Activated CD4-positive, alpha-beta T cell treated with anti-CD3 and anti-CD28 coated beads for 36 hours (primary cell): ENCODE measurements at regions not wholly inside any gene's neighbourhood (a gene's known extent, or its start where the extent isn't known, plus 50 kb on each side); places are given as distances from the start of the nearest gene placed in this dataset.

Source experiments
- ATAC-seq: fragments of 200-7000 bp; cut with Tn5 transposase; one replicate; pipeline ENCODE4 v1.10.0; 2021; ENCODE audit warnings: mild to moderate bottlenecking, moderate library complexity
- CTCF ChIA-PET: fragments of 350-600 bp; sonication (Branson Sonifier 250); formaldehyde crosslinking; loops from one replicate; lab custom pipeline; 2021; ENCODE audit warnings: antibody characterized with exemption; lab: Charles Lee
- POLR2A ChIA-PET: fragments of 350-600 bp; sonication (Branson Sonifier 250); formaldehyde crosslinking; loops from one replicate; lab custom pipeline; 2021; ENCODE audit warnings: antibody characterized with exemption, inconsistent platforms; lab: Charles Lee
- DNase-seq: peaks from one replicate; pipeline ENCODE4 v3.0.0-alpha.2; 2020
- H3K27ac Mint-ChIP-seq: one replicate; pipeline ENCODE4 v1.8.0; 2021; ENCODE audit warnings: mixed read lengths
- H3K27me3 Mint-ChIP-seq: one replicate; pipeline ENCODE4 v1.8.0; 2021; ENCODE audit warnings: mixed read lengths
- H3K36me3 Mint-ChIP-seq: one replicate; pipeline ENCODE4 v1.8.0; 2021; ENCODE audit warnings: low read depth, mixed read lengths
- H3K4me1 Mint-ChIP-seq: one replicate; pipeline ENCODE4 v1.8.0; 2021; ENCODE audit warnings: mixed read lengths
- H3K4me3 Mint-ChIP-seq: one replicate; pipeline ENCODE4 v1.8.0; 2021; ENCODE audit warnings: mild to moderate bottlenecking, moderate library complexity, mixed read lengths
- H3K9me3 Mint-ChIP-seq: one replicate; pipeline ENCODE4 v1.8.0; 2021; ENCODE audit warnings: low read depth, mixed read lengths
- intact Hi-C, 2 experiments: fragments of 100-400 bp; cut with DNase I in 1 of 2; cut with micrococcal nuclease in 1 of 2; formaldehyde crosslinking; loops; one replicate each; pipeline versions ENCODE4 v1.14.2 to v1.15.1; 2022 to 2024; cut with DNase I, micrococcal nuclease

- intact Hi-C loops, result no loop called here
- Mint-ChIP-seq H3K4me3 (no peak overlapping the region), H3K27me3 (peaks cover 12% of the 10 kb centered on the region), H3K4me1 (no peaks in the 10 kb centered on the region), H3K27ac (no peak overlapping the region), H3K9me3 (no peaks in the 10 kb centered on the region), H3K36me3 (no peaks in the 10 kb centered on the region)
- ChIA-PET CTCF (interaction anchor here (1.1 kb wide), 1 partner anchor 16 kb away, joined by 4 read pairs; no protein-coding TSS in a partner anchor), POLR2A (no interaction called here)
- no peak for ATAC-seq
- DNase-seq, result no peak
Measured at GRCh38 chr7:96927131-96927530, 78.2 kb upstream of the DLX6 start.

DNA sequence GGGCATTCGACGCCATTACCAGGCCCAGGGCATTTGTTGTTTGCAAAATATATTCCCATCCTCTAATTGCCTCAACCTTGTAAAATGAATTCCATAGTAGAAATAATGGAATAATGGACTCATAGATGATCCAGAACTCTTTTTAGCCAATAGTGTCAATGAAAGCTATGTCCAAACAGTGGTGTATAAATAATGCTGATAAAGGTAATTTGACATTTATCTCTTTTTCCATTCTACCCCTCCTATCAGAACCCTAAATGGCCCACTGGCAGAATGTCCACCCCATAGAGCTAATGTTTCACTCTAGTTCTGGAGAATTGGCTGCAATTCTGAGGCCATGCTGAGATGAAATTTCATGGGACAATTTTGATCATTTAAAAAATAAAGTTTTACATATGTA is 76.4 kb upstream of the DLX6 start:
- Mint-ChIP-seq H3K27ac (no peak overlapping the region), H3K4me1 (no peaks in the 10 kb centered on the region), H3K4me3 (no peak overlapping the region), H3K36me3 (no peaks in the 10 kb centered on the region), H3K27me3 (peaks cover 11% of the 10 kb centered on the region), H3K9me3 (no peaks in the 10 kb centered on the region)
- CTCF ChIA-PET, result interaction anchor here (0.6 kb wide), 1 partner anchor 187 kb away, joined by 3 read pairs; no protein-coding TSS in a partner anchor
- intact Hi-C loops, result no loop called here
- no peak for ATAC-seq
- POLR2A ChIA-PET, result no interaction called here
- DNase-seq, result no peak

DNA sequence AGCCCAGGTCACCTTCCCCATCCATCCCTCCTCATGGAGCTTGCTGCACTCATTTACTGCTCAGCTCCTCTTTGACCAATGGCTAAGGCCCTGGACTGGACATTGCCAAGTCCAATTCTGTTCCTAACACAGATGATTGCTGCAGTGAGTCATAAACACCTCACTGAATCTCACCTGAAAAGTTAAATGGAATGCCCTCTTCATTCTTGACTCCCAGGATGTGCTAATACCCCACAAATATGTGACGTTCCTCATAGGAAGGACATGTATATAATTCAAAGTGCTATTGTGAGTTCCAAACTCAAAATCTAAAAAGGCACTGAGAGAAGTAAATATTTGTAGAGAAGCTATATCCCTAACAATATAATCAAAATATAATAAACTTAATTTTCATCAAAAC is 73.5 kb upstream of the DLX6 start:
- intact Hi-C loops, result no loop called here
- peaks cover 15% of the 10 kb centered on the region for H3K27me3 Mint-ChIP-seq
- ATAC-seq, result no peak

DNA sequence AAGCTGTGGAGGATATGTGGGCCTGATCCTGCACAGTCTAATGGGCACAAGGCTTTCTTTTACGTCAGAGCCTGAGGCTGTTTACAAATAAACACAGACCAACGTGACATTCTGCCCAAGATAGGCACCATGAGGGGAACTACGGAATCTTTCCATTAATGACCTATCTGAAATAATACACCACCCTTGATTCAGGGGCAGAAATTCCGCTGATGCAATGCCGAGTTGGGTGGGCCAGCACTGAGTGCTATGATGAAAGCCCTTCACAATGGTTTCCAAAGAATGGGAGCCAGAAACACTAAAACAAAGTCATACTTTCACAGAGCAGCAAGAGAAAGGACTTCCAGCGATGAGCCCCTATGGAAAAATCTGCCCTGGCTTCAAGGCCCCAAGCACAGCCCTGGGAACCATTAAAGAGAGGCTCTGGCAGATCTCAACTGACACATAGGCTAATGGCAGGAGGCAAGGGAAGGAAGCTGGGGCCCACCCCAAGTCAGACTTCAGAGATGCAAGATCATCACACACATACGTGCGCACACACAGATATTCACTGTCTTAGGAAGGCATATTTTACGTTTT is 72.2 kb upstream of the DLX6 start:
- CTCF ChIA-PET, result no interaction called here
- Mint-ChIP-seq H3K4me3 (no peak overlapping the region), H3K9me3 (no peaks in the 10 kb centered on the region), H3K27ac (no peak overlapping the region), H3K36me3 (no peaks in the 10 kb centered on the region), H3K27me3 (peaks cover 15% of the 10 kb centered on the region), H3K4me1 (no peaks in the 10 kb centered on the region)
- intact Hi-C loops, result no loop called here
- POLR2A ChIA-PET, result no interaction called here
- no peak for ATAC-seq
- no peak for DNase-seq

More for the DNA sequence above, 73.5 kb upstream of the DLX6 start:
- Mint-ChIP-seq H3K36me3 (no peaks in the 10 kb centered on the region), H3K9me3 (no peaks in the 10 kb centered on the region), H3K4me1 (no peaks in the 10 kb centered on the region), H3K4me3 (no peak overlapping the region), H3K27ac (no peak overlapping the region)
- DNase-seq, result no peak
- CTCF ChIA-PET, result no interaction called here
- POLR2A ChIA-PET, result no interaction called here

DNA sequence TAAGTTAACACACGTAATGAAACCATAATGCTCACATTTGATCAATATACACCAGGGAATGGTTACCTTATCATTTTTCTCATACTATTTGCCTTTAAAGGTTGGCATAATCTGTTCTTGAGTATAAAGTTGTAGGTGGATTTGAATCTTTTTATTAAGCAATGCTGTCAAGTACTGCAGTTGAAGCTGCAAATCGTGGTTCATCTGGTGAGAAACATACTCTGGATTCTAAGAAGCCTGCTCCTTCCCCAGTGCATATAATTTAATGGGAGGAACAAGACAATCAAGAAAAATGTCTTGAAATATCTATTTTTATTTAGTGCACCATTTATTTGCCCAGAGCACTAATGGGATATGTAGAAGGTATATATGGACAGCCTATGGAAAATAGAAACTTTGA is 68.7 kb upstream of the DLX6 start:
- peaks cover 9% of the 10 kb centered on the region for H3K27me3 Mint-ChIP-seq
- ATAC-seq (no peak), DNase-seq (no peak)
- POLR2A ChIA-PET, result no interaction called here
- no peaks in the 10 kb centered on the region for H3K9me3 Mint-ChIP-seq
- CTCF ChIA-PET, result no interaction called here
- H3K36me3 Mint-ChIP-seq, result no peaks in the 10 kb centered on the region
- no peak overlapping the region for H3K4me3 Mint-ChIP-seq
- H3K4me1 Mint-ChIP-seq, result no peaks in the 10 kb centered on the region
- intact Hi-C loops, result no loop called here
- H3K27ac Mint-ChIP-seq, result no peak overlapping the region

DNA sequence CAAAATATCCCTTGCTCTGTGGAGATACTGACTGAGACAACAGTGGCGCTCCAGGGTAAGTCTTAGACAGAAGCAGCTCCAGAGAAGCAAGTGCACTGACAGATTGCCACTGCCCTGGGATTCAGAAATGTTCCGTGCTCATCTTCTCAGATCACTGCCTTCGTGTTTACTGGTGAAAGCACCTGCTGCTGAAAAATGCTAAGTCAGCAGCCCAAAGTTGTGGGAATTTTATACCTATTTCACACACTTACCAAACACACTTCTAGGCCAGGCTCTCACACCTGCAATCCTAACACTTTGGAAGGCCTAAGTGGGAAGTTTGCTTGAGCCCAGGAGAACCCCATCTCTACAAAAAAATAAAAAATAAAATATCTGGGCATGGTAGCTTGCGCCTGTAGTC is 63.2 kb upstream of the DLX6 start:
- Mint-ChIP-seq H3K4me3 (no peak overlapping the region), H3K27ac (no peak overlapping the region), H3K4me1 (no peaks in the 10 kb centered on the region), H3K27me3 (peaks cover 2% of the 10 kb centered on the region), H3K9me3 (no peaks in the 10 kb centered on the region), H3K36me3 (no peaks in the 10 kb centered on the region)
- DNase-seq (no peak), ATAC-seq (no peak)
- CTCF ChIA-PET, result interaction anchor here (0.9 kb wide), 1 partner anchor 926 kb away, joined by 3 read pairs; no protein-coding TSS in a partner anchor
- POLR2A ChIA-PET, result no interaction called here
- intact Hi-C loops, result no loop called here

DNA sequence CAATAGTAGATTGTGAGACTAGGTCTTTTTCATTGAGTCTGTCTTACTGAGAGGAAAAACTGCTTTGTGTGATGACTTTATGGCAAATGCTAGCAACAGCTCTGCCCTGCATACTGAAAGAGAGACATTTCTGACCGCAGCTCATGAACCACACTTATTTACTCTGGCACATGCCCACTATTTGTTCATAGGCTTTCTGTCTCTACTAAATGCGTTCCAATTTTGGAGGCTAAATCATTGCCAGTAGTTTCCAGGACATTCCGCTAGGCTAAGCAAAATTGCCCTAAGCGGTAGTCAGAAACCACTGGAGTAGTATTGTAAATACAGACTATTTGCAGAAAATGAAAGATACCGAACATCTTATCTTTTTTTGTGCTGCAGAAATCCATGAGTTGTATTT is 55.6 kb upstream of the DLX6 start:
- Mint-ChIP-seq H3K36me3 (no peaks in the 10 kb centered on the region), H3K9me3 (no peaks in the 10 kb centered on the region), H3K27me3 (peaks cover 21% of the 10 kb centered on the region), H3K27ac (no peak overlapping the region), H3K4me3 (no peak overlapping the region), H3K4me1 (no peaks in the 10 kb centered on the region)
- ChIA-PET POLR2A (no interaction called here), CTCF (no interaction called here)
- intact Hi-C loops, result no loop called here
- ATAC-seq (no peak), DNase-seq (no peak)

DNA sequence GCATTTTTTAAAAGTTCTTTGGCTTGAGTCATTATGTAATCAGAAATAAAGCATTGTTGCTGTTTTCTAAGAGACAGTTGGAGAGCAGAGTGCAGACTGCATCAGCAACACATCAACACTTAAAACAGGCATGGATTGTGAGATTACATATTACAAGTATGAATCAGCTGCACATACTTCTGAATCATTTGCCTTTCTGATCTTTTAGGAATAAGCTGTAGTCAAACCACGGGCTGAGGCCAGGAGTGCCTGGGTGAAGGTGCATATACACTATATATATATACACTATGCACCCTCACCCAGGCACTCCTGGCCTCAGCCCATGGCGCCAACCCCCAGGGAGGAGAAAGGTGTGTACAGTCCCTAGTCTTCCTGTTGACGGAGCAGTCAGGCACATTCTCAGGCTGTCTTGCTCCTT is 52.4 kb upstream of the DLX6 start:
- DNase-seq, result no peak
- intact Hi-C loops, result no loop called here
- H3K9me3 Mint-ChIP-seq, result no peaks in the 10 kb centered on the region
- H3K4me1 Mint-ChIP-seq, result no peaks in the 10 kb centered on the region
- ATAC-seq, result peak; percentile 26
- ChIA-PET CTCF (no interaction called here), POLR2A (no interaction called here)
- no peak overlapping the region for H3K27ac Mint-ChIP-seq
- H3K4me3 Mint-ChIP-seq, result no peak overlapping the region
- no peaks in the 10 kb centered on the region for H3K36me3 Mint-ChIP-seq
- peaks cover 26% of the 10 kb centered on the region for H3K27me3 Mint-ChIP-seq

GRCh38 chr7:96953676-96954513 is 51.5 kb upstream of the DLX6 start:
- Mint-ChIP-seq H3K4me3 (no peak overlapping the region), H3K27ac (no peak overlapping the region), H3K36me3 (no peaks in the 10 kb centered on the region), H3K27me3 (peaks cover 30% of the 10 kb centered on the region), H3K4me1 (no peaks in the 10 kb centered on the region), H3K9me3 (no peaks in the 10 kb centered on the region)
- DNase-seq (no peak), ATAC-seq (no peak)
- intact Hi-C loops, result no loop called here
- POLR2A ChIA-PET, result no interaction called here
- CTCF ChIA-PET, result no interaction called here
